ENCODE measurements at regions not wholly inside any gene's neighbourhood (a gene's known extent, or its start where the extent isn't known, plus 50 kb on each side); places are given as distances from the start of the nearest gene placed in this dataset.

- no peaks in the 10 kb centered on the region for H3K4me1 Mint-ChIP-seq (ENCODE audit: unreplicated experiment)
- no peak overlapping the region for H3K27ac Mint-ChIP-seq (ENCODE audit: unreplicated experiment)
- no peaks in the 10 kb centered on the region for H3K27me3 Mint-ChIP-seq (ENCODE audit: unreplicated experiment)
- TF ChIP-seq CTCF (IDR thresholded peaks at IDR 0.05) = no peak
- H3K36me3 Mint-ChIP-seq (ENCODE audit: unreplicated experiment) = no peaks in the 10 kb centered on the region
- DNase-seq (ENCODE audit: extremely low spot score, unreplicated experiment) = no peak
- no peak overlapping the region for H3K4me3 Mint-ChIP-seq (ENCODE audit: unreplicated experiment)
- peaks cover 14% of the 10 kb centered on the region for H3K9me3 Mint-ChIP-seq (ENCODE audit: unreplicated experiment)
Measured at GRCh38 chr10:53702489-53702888, 929.9 kb upstream of the MBL2 start.

GRCh38 chr10:53701213-53701612, 928.6 kb upstream of the MBL2 start:
- no peaks in the 10 kb centered on the region for H3K4me1 Mint-ChIP-seq (ENCODE audit: unreplicated experiment)
- H3K36me3 Mint-ChIP-seq (ENCODE audit: unreplicated experiment) = no peaks in the 10 kb centered on the region
- H3K9me3 Mint-ChIP-seq (ENCODE audit: unreplicated experiment) = peaks cover 5% of the 10 kb centered on the region
- DNase-seq (ENCODE audit: extremely low spot score, unreplicated experiment) = no peak
- H3K27me3 Mint-ChIP-seq (ENCODE audit: unreplicated experiment) = no peaks in the 10 kb centered on the region
- no peak overlapping the region for H3K4me3 Mint-ChIP-seq (ENCODE audit: unreplicated experiment)
- TF ChIP-seq CTCF (IDR thresholded peaks at IDR 0.05) = no peak
- H3K27ac Mint-ChIP-seq (ENCODE audit: unreplicated experiment) = no peak overlapping the region

- Mint-ChIP-seq H3K9me3 (ENCODE audit: unreplicated experiment) (peaks cover 5% of the 10 kb centered on the region), H3K27ac (ENCODE audit: unreplicated experiment) (no peak overlapping the region), H3K36me3 (ENCODE audit: unreplicated experiment) (no peaks in the 10 kb centered on the region), H3K4me1 (ENCODE audit: unreplicated experiment) (no peaks in the 10 kb centered on the region), H3K4me3 (ENCODE audit: unreplicated experiment) (no peak overlapping the region), H3K27me3 (ENCODE audit: unreplicated experiment) (no peaks in the 10 kb centered on the region)
- TF ChIP-seq CTCF (IDR thresholded peaks at IDR 0.05) = no peak
- no peak for DNase-seq (ENCODE audit: extremely low spot score, unreplicated experiment)
Measured at GRCh38 chr10:53700278-53700677, 927.7 kb upstream of the MBL2 start.

- no peak overlapping the region for H3K27ac Mint-ChIP-seq (ENCODE audit: unreplicated experiment)
- no peak for DNase-seq (ENCODE audit: extremely low spot score, unreplicated experiment)
- no peak overlapping the region for H3K4me3 Mint-ChIP-seq (ENCODE audit: unreplicated experiment)
- peaks cover 5% of the 10 kb centered on the region for H3K9me3 Mint-ChIP-seq (ENCODE audit: unreplicated experiment)
- H3K27me3 Mint-ChIP-seq (ENCODE audit: unreplicated experiment) = no peaks in the 10 kb centered on the region
- no peaks in the 10 kb centered on the region for H3K36me3 Mint-ChIP-seq (ENCODE audit: unreplicated experiment)
- H3K4me1 Mint-ChIP-seq (ENCODE audit: unreplicated experiment) = no peaks in the 10 kb centered on the region
- TF ChIP-seq CTCF (IDR thresholded peaks at IDR 0.05) = no peak
Measured at GRCh38 chr10:53699684-53700083, 927.1 kb upstream of the MBL2 start.

GRCh38 chr10:53699231-53699630, 926.6 kb upstream of the MBL2 start:
- TF ChIP-seq CTCF (IDR thresholded peaks at IDR 0.05) = no peak
- Mint-ChIP-seq H3K4me1 (ENCODE audit: unreplicated experiment) (no peaks in the 10 kb centered on the region), H3K4me3 (ENCODE audit: unreplicated experiment) (no peak overlapping the region), H3K36me3 (ENCODE audit: unreplicated experiment) (no peaks in the 10 kb centered on the region), H3K9me3 (ENCODE audit: unreplicated experiment) (peaks cover 5% of the 10 kb centered on the region), H3K27me3 (ENCODE audit: unreplicated experiment) (no peaks in the 10 kb centered on the region), H3K27ac (ENCODE audit: unreplicated experiment) (no peak overlapping the region)
- no peak for DNase-seq (ENCODE audit: extremely low spot score, unreplicated experiment)
